ENCODE measurements at regions not wholly inside any gene's neighbourhood (a gene's known extent, or its start where the extent isn't known, plus 50 kb on each side); places are given as distances from the start of the nearest gene placed in this dataset.

DNA sequence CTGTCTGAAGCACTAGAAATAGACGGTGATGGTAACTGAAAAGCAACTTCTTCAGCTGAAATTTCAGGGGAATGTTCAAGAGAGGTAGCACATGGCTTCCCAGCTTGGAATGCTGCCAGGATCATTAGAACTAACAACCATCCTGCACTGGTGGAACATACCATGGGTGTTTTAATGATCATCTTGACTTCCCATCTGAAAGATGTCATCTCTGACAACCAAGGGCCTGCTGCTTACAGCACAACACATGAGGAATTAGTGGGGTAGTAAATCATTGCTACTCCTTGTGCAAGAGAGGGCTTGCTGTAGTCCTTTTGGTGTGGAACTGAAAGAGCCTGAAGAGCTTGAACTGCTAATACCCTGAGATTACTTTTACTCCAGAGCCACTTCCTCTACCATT is 853.7 kb downstream of the MCTP2 start:
- TF ChIP-seq POLR2A (IDR thresholded peaks at IDR 0.05) = no peak
- TF ChIP-seq, protein P1, sequence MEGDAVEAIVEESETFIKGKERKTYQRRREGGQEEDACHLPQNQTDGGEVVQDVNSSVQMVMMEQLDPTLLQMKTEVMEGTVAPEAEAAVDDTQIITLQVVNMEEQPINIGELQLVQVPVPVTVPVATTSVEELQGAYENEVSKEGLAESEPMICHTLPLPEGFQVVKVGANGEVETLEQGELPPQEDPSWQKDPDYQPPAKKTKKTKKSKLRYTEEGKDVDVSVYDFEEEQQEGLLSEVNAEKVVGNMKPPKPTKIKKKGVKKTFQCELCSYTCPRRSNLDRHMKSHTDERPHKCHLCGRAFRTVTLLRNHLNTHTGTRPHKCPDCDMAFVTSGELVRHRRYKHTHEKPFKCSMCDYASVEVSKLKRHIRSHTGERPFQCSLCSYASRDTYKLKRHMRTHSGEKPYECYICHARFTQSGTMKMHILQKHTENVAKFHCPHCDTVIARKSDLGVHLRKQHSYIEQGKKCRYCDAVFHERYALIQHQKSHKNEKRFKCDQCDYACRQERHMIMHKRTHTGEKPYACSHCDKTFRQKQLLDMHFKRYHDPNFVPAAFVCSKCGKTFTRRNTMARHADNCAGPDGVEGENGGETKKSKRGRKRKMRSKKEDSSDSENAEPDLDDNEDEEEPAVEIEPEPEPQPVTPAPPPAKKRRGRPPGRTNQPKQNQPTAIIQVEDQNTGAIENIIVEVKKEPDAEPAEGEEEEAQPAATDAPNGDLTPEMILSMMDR (IDR thresholded peaks at IDR 0.05) = no peak

All from body of pancreas (tissue), 4 donors.